HEK293T (cell line): ENCODE measurements at regions not wholly inside any gene's neighbourhood (a gene's known extent, or its start where the extent isn't known, plus 50 kb on each side); places are given as distances from the start of the nearest gene placed in this dataset.

Source experiments
- FOXK2 ChIP-seq: fragments of 450-650 bp; IDR thresholded peaks from 2 replicates; pipeline ENCODE4 v1.6.1; 2016; ENCODE audit warnings: mild to moderate bottlenecking
- L3MBTL2 ChIP-seq: fragments of 450-650 bp; conservative IDR thresholded peaks from 2 replicates; pipeline ENCODE4 v1.6.1; 2016; ENCODE audit warnings: mild to moderate bottlenecking
- SP1 ChIP-seq: fragments of 450-650 bp; IDR thresholded peaks from 2 replicates; pipeline ENCODE4 v1.6.1; 2017
- SUZ12 ChIP-seq: fragments of 450-650 bp; IDR thresholded peaks from 2 replicates; pipeline ENCODE4 v1.6.1; 2016; ENCODE audit warnings: mild to moderate bottlenecking
- TARDBP ChIP-seq: fragments of 450-650 bp; IDR thresholded peaks from 2 replicates; pipeline ENCODE4 v1.6.1; 2016

GRCh38 chr6:11412011-11412424 is 125.5 kb upstream of the TMEM170B start:
- TF ChIP-seq SP1 (no peak), FOXK2 (no peak), SUZ12 (no peak), TARDBP (no peak), L3MBTL2 (no peak)
